ENCODE measurements at regions not wholly inside any gene's neighbourhood (a gene's known extent, or its start where the extent isn't known, plus 50 kb on each side); places are given as distances from the start of the nearest gene placed in this dataset.
"Not testable (repeated sequence)": the region's sequence is repeated elsewhere in the genome, so short reads cannot be mapped to it uniquely, and the experiment has no call there.

DNA sequence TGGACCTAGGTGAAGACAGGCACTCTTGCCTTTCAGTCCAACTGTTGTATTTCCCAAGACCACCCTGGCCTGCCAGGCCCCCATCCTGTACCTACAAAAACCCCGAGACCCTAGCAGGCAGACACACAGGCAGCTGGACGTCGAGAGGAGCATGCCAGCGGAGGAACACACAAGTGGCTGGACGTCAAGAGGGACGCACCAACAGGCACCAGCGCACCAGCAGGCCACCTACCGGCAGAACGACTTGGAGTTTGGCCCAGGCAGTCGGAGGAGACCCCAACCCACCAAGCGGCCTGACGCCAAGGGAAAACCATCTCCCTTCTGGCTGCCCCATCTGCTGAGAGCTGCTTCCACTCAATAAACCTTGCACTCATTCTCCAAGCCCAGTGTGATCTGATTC is 1883.4 kb upstream of the RAG2 start:
- DNase-seq (ENCODE audit: low spot score in 2 of 2): no peak

DNA sequence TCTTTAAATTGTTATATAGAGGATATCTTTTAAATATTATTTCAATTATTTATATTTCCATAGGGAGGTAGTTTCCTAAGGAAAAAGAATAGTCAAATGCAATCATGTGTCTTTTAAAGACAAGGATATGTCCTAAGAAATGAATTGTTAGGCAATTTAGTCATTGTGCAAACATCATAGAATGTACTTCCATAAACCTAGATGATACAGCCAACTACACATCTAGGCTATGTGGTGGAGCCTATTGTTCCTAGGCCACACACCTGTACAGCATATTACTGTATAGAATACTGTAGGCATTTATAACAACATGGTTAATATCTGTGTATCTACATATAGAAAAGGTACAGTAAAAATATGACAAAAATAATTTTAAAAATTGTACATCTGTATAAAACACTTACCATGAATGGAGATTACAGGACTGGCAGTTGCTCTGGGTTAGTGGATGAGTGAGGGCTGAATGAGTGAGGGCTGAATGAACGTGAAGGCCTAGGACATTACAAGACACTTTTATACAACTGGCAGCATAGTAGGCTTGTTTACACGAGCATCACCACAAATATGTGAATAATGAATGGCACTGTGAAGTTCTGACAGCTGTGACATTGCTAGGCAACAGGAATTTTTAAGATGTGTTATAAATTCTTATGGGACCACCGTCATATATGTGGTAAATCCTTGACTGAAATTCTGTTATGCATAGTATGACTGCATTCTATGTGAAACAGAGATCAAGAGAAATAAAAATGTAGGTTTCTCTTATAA is 1879.0 kb upstream of the RAG2 start:
- FAIRE-seq (no peak), DNase-seq (ENCODE audit: low spot score in 2 of 2) (no peak)

More for the DNA sequence above, 1883.4 kb upstream of the RAG2 start:
- no peak for FAIRE-seq

DNA sequence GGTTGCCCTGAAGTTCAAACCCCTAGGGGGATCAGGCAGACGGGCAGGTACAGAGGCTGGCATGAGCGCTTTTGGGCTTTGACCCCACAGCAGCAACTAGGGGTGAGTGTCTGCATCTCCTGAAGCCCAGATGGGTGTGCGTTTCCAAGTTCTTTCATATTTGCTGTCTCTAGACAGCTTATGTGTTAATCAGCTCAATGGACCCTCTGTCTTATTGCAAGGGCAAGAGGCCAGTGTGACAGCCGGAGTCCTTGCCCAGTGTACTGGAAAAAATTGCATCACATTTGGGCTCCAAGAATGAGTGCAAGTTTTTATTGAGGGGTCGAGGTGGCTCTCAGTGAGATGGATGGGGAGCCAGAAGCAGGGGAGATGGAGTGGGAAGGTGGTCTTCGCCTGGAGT is 1863.7 kb upstream of the RAG2 start:
- DNase-seq (ENCODE audit: low spot score in 2 of 2) (no peak), FAIRE-seq (no peak)

- DNase-seq (ENCODE audit: low spot score in 2 of 2) (no peak), FAIRE-seq (no peak)
Observed at GRCh38 chr11:38460896-38461295, 1862.9 kb upstream of the RAG2 start.

DNA sequence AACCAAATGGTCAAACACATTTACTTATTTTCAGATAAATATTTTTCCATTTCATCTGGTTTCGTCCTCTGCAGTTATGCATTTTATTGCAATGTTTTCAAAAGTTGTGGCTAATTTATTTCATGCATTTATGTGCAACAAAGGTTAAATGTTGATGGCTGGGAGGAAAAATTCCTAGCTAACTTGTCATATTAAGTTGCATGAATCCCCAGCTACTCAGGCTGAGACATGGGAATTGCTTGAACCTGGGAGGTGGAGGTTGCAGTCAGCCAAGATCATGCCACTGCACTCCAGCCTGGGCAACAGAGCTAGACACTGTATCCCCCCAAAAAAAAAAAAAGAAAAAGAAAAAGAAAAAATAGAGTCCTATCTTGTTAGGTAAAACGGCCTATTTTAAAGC is 1862.4 kb upstream of the RAG2 start:
- DNase-seq (ENCODE audit: low spot score in 2 of 2): no peak
- FAIRE-seq: no peak

DNA sequence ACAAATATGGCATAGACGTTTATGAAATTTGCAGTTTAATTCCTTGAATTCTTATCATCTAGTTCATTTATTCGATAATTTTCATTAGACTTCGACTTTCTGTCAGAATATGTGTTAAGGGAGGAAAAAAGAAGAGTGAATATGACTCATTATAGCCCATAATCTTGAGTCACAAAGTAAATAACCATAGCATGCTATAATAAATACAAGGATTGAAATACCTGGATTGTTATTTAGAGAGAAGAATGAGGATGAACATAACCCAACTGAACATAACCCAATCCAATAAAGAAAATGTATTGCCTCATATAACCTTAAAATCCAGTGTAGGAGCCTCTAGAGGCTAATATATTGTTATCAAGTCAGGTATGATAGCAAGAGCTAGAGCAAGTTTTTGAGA is 1858.3 kb upstream of the RAG2 start:
- DNase-seq (ENCODE audit: low spot score in 2 of 2) (no peak), FAIRE-seq (no peak)

DNA sequence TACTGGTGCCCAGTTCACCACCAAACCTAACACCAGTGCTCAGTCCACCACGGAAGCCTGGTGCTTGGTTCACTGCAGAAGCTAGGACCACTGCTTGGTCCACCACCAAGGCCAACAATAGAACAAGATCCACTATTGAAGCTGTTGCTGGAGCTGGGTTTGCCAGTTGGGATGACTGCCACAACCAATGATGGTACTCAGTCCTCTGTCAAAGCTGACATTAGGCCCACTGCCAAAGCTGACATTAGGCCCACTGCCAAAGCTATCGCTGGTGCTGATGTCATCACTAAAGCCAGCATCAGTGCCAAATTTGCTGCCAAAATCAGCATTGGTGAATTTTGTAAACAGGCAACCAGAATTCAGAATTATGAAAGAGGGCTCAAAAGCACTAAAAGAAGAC is 1850.2 kb upstream of the RAG2 start:
- DNase-seq (ENCODE audit: low spot score in 2 of 2) (no peak), FAIRE-seq (no peak)

- DNase-seq (ENCODE audit: low spot score in 2 of 2) (no peak), FAIRE-seq (no peak)
Observed at GRCh38 chr11:38446336-38446735, 1848.3 kb upstream of the RAG2 start.

- FAIRE-seq: no peak
- no peak for DNase-seq (ENCODE audit: low spot score in 2 of 2)
Observed at GRCh38 chr11:38438091-38438490, 1840.1 kb upstream of the RAG2 start.

DNA sequence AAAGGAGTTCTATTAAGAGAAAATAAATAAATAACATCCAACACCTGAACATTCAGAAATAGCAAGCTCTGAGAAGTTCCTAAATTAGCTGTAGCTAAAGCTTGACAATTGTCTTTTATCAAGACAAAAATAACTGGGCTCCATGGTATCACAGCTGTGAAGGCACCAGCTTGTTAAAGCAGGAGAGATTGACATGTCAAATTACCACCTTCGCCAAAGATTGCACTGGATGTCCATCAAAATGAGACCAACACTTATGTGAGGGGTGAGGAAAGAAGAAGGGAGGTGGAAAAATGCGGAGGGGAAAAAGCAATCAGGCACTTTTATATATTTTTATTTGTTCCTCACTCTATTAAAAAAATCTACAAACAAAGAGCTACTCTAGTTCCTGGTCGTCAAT is 1827.5 kb upstream of the RAG2 start:
- DNase-seq (ENCODE audit: low spot score in 2 of 2) (no peak), FAIRE-seq (no peak)

DNA sequence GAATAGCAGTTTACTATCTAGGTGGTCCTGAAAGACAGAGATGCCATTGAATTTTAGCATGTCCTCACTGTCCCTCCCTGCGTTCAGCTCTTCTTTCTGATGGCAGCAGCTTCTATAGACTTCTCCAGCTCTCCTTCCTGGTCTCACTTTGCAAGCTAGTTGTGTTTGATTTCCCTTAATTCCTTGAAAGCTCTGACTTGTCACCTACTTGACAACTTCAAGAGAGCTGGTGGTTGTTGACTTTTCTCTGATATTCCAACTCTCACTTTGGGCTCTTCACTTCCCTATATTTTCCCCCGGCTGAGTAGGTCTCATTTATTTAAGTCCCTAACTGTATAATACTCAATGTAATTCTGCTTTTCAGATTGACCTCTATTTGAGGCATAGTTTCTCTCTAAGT is 1825.0 kb upstream of the RAG2 start:
- DNase-seq (ENCODE audit: low spot score in 2 of 2): no peak
- no peak for FAIRE-seq

- no peak for FAIRE-seq
- no peak for DNase-seq (ENCODE audit: low spot score in 2 of 2)
Observed at GRCh38 chr11:38416141-38416540, 1818.1 kb upstream of the RAG2 start.

DNA sequence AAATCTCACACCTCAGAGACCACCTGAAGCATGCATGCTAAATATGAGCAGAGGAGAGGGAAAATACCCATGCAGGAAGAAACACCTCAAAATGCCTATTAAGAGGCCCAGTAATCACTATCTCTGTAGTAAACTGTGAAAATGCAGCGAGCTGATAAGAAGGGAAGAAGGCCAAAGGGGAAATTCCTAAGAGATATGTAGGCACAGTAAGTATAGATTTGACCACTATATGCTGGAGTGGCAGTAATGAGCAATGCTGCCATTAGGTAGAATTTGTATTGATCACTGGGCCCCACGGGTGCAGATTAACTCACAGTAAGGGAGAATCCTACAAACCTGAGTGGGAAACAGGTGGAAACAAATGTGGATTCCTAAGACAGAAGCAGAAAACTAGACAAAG is 1813.1 kb upstream of the RAG2 start:
- DNase-seq (ENCODE audit: low spot score in 2 of 2) (no peak), FAIRE-seq (no peak)

GRCh38 chr11:38402063-38402462 is 1804.0 kb upstream of the RAG2 start:
- DNase-seq (ENCODE audit: low spot score in 2 of 2): no peak
- FAIRE-seq: no peak

DNA sequence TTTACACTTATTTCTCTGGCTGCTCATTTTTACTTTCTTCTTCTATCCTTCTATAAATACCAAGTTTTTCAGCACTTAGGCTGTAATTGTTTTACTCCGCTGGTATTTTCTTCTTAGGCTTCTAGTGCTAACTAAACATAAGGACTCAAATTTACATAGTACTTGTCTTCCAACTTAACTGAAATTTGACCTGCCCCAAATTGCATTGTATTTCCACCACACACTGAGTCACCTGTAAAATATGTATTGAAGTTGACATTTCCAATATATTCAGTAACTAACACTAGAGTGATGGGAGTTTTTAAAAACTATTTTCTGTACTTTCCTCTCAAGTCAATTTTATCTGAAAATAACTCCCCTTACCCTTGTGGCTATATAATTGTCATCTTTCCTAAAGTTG is 1794.1 kb upstream of the RAG2 start:
- DNase-seq (ENCODE audit: low spot score in 2 of 2) (no peak), FAIRE-seq (no peak)

DNA sequence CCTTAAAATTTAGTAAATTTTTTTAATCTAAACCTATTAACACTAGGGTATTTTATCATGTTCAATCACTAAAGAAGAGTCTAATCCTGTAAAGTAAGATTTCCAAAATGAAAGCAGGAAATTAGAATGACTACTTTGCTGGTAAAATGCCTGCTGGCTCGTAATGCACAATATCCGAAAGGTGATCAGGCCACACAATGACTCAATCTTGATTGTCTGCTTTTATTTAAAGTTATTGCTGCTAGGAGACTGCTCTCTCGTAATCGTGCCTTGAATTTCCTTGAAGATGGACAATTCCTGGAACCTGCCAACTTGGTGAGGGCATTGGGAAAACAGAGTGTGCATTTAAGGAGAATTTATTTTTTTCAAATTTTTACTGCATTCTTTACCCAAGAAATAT is 1786.5 kb upstream of the RAG2 start:
- no peak for DNase-seq (ENCODE audit: low spot score in 2 of 2)
- no peak for FAIRE-seq

DNA sequence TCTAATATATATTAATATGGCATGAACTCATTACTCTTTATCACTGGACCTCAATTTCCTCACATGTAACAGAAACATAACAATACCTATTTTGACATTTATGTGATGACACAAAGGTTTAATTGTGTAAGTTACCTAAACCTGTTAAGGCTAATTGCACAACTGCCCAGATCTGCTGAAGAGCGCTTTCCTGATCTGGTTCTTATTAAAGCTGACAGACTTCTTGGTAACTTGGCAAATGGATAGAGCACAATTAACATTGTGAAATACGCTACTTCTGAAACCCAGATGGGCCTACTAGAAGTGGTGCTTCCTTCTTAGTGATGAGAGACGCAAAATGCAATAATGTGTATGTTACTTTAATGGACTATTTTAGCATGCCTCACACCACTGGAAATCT is 1767.2 kb upstream of the RAG2 start:
- DNase-seq (ENCODE audit: low spot score in 2 of 2) (no peak), FAIRE-seq (no peak)

GRCh38 chr11:38356255-38356654 is 1758.2 kb upstream of the RAG2 start:
- FAIRE-seq: no peak
- DNase-seq (ENCODE audit: low spot score in 2 of 2): no peak

GRCh38 chr11:38345286-38345685 is 1747.2 kb upstream of the RAG2 start:
- DNase-seq (ENCODE audit: low spot score in 2 of 2) (no peak), FAIRE-seq (no peak)

GRCh38 chr11:38341612-38342011 is 1743.6 kb upstream of the RAG2 start:
- DNase-seq (ENCODE audit: low spot score in 2 of 2); FAIRE-seq: not testable (repeated sequence)

DNA sequence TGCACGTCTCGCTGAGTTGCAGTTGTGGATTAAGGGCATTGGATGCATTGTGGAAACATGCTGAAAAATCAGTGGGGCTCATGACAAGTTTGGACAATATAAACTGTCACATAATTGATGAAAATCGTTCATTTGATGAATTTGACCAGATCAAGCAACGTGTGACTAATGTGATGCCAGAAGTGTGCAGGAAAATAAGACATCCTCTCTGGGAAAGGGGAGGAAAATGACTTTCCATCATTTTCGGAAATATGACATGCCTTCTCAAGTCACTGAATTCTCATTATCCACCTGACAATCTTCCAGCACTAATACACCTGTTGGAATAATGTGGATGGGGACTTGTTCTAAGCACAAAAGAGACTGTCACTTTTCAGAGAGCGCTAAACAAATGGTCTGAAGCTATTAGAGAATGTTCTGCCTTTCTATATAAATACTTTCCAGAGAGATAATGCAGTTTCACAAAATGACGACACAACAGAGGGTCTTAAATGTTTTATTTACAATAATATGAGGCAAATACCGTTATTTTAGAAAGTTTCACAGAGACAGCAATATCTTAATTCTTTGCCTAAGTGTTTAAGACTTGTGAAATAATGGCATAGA is 1741.9 kb upstream of the RAG2 start:
- DNase-seq (ENCODE audit: low spot score in 2 of 2): no peak
- no peak for FAIRE-seq

- not testable (repeated sequence) for DNase-seq (ENCODE audit: low spot score in 2 of 2); FAIRE-seq
Observed at GRCh38 chr11:38338022-38338421, 1740.0 kb upstream of the RAG2 start.

Measured in frontal cortex (tissue), 3 donors.